Tibial nerve (tissue), 3 donors: ENCODE measurements at regions not wholly inside any gene's neighbourhood (a gene's known extent, or its start where the extent isn't known, plus 50 kb on each side); places are given as distances from the start of the nearest gene placed in this dataset.

ENCODE experiments used
- CTCF ChIP-seq, 5 experiments: fragments of 200-600 bp in 3 of 5; fragments of 450-650 bp in 2 of 5; sonication (generic) in 3 of 5; IDR thresholded peaks; one replicate each; pipeline ENCODE4 v1.5.1; 2016 to 2019; ENCODE audit warnings: antibody characterized with exemption in 5 of 5, mild to moderate bottlenecking in 3 of 5, moderate library complexity in 2 of 5
- POLR2A ChIP-seq, 2 donors: fragments of 450-650 bp; IDR thresholded peaks; one replicate each; pipeline ENCODE4 v1.6.1; 2017; ENCODE audit warnings: antibody characterized with exemption in 2 of 2, mild to moderate bottlenecking in 2 of 2, moderate library complexity in 2 of 2

- TF ChIP-seq CTCF (IDR thresholded peaks at IDR 0.05), result no peak
- no peak for TF ChIP-seq POLR2A (IDR thresholded peaks at IDR 0.05)
Observed at GRCh38 chr16:59126486-59126885, 392.4 kb upstream of the GOT2 start.
